ENCODE measurements at regions not wholly inside any gene's neighbourhood (a gene's known extent, or its start where the extent isn't known, plus 50 kb on each side); places are given as distances from the start of the nearest gene placed in this dataset.
"Not testable (repeated sequence)": the region's sequence is repeated elsewhere in the genome, so short reads cannot be mapped to it uniquely, and the experiment has no call there.

DNA sequence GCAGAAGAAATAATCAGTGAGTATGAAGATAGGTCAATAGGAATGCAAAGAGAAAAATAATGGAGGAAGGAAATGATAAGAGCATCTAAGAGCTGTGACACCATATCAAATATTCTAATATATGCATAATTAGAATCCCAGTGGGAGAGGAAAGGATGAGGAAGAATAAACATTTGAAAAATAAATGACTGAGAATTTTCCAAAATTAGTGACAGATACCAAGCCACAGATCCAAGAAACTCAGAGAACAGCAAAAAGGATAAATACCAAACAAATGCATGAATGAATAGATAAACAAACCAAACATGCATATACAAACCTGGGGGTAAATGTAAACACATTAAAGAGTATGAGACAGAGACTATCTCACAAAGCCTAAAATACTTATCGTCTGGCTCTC is 101.4 kb downstream of the PRR15 start:
- TF ChIP-seq, protein P1, sequence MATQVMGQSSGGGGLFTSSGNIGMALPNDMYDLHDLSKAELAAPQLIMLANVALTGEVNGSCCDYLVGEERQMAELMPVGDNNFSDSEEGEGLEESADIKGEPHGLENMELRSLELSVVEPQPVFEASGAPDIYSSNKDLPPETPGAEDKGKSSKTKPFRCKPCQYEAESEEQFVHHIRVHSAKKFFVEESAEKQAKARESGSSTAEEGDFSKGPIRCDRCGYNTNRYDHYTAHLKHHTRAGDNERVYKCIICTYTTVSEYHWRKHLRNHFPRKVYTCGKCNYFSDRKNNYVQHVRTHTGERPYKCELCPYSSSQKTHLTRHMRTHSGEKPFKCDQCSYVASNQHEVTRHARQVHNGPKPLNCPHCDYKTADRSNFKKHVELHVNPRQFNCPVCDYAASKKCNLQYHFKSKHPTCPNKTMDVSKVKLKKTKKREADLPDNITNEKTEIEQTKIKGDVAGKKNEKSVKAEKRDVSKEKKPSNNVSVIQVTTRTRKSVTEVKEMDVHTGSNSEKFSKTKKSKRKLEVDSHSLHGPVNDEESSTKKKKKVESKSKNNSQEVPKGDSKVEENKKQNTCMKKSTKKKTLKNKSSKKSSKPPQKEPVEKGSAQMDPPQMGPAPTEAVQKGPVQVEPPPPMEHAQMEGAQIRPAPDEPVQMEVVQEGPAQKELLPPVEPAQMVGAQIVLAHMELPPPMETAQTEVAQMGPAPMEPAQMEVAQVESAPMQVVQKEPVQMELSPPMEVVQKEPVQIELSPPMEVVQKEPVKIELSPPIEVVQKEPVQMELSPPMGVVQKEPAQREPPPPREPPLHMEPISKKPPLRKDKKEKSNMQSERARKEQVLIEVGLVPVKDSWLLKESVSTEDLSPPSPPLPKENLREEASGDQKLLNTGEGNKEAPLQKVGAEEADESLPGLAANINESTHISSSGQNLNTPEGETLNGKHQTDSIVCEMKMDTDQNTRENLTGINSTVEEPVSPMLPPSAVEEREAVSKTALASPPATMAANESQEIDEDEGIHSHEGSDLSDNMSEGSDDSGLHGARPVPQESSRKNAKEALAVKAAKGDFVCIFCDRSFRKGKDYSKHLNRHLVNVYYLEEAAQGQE (IDR thresholded peaks at IDR 0.05; ENCODE audit: unreplicated experiment) = not testable (repeated sequence)
- not testable (repeated sequence) for TF ChIP-seq POLR2AphosphoS5 (IDR thresholded peaks at IDR 0.05; ENCODE audit: low read depth); JUNB (IDR thresholded peaks at IDR 0.05; ENCODE audit: unreplicated experiment); EZH2phosphoT487 (IDR thresholded peaks at IDR 0.05; ENCODE audit: unreplicated experiment); CREB1 (CRISPR knock-in tag; IDR thresholded peaks at IDR 0.05; ENCODE audit: low read depth); EZH2 (IDR thresholded peaks at IDR 0.05; ENCODE audit: low read depth, unreplicated experiment); ZNF331 (CRISPR knock-in tag; IDR thresholded peaks at IDR 0.05; ENCODE audit: low read depth)
- TF ChIP-seq, protein P2, sequence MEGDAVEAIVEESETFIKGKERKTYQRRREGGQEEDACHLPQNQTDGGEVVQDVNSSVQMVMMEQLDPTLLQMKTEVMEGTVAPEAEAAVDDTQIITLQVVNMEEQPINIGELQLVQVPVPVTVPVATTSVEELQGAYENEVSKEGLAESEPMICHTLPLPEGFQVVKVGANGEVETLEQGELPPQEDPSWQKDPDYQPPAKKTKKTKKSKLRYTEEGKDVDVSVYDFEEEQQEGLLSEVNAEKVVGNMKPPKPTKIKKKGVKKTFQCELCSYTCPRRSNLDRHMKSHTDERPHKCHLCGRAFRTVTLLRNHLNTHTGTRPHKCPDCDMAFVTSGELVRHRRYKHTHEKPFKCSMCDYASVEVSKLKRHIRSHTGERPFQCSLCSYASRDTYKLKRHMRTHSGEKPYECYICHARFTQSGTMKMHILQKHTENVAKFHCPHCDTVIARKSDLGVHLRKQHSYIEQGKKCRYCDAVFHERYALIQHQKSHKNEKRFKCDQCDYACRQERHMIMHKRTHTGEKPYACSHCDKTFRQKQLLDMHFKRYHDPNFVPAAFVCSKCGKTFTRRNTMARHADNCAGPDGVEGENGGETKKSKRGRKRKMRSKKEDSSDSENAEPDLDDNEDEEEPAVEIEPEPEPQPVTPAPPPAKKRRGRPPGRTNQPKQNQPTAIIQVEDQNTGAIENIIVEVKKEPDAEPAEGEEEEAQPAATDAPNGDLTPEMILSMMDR (conservative IDR thresholded peaks at IDR 0.05; ENCODE audit: low read depth in 2 of 2) = not testable (repeated sequence)
- TF ChIP-seq, protein P3, sequence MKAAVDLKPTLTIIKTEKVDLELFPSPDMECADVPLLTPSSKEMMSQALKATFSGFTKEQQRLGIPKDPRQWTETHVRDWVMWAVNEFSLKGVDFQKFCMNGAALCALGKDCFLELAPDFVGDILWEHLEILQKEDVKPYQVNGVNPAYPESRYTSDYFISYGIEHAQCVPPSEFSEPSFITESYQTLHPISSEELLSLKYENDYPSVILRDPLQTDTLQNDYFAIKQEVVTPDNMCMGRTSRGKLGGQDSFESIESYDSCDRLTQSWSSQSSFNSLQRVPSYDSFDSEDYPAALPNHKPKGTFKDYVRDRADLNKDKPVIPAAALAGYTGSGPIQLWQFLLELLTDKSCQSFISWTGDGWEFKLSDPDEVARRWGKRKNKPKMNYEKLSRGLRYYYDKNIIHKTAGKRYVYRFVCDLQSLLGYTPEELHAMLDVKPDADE (IDR thresholded peaks at IDR 0.05) = not testable (repeated sequence)
- TF ChIP-seq, protein P4, sequence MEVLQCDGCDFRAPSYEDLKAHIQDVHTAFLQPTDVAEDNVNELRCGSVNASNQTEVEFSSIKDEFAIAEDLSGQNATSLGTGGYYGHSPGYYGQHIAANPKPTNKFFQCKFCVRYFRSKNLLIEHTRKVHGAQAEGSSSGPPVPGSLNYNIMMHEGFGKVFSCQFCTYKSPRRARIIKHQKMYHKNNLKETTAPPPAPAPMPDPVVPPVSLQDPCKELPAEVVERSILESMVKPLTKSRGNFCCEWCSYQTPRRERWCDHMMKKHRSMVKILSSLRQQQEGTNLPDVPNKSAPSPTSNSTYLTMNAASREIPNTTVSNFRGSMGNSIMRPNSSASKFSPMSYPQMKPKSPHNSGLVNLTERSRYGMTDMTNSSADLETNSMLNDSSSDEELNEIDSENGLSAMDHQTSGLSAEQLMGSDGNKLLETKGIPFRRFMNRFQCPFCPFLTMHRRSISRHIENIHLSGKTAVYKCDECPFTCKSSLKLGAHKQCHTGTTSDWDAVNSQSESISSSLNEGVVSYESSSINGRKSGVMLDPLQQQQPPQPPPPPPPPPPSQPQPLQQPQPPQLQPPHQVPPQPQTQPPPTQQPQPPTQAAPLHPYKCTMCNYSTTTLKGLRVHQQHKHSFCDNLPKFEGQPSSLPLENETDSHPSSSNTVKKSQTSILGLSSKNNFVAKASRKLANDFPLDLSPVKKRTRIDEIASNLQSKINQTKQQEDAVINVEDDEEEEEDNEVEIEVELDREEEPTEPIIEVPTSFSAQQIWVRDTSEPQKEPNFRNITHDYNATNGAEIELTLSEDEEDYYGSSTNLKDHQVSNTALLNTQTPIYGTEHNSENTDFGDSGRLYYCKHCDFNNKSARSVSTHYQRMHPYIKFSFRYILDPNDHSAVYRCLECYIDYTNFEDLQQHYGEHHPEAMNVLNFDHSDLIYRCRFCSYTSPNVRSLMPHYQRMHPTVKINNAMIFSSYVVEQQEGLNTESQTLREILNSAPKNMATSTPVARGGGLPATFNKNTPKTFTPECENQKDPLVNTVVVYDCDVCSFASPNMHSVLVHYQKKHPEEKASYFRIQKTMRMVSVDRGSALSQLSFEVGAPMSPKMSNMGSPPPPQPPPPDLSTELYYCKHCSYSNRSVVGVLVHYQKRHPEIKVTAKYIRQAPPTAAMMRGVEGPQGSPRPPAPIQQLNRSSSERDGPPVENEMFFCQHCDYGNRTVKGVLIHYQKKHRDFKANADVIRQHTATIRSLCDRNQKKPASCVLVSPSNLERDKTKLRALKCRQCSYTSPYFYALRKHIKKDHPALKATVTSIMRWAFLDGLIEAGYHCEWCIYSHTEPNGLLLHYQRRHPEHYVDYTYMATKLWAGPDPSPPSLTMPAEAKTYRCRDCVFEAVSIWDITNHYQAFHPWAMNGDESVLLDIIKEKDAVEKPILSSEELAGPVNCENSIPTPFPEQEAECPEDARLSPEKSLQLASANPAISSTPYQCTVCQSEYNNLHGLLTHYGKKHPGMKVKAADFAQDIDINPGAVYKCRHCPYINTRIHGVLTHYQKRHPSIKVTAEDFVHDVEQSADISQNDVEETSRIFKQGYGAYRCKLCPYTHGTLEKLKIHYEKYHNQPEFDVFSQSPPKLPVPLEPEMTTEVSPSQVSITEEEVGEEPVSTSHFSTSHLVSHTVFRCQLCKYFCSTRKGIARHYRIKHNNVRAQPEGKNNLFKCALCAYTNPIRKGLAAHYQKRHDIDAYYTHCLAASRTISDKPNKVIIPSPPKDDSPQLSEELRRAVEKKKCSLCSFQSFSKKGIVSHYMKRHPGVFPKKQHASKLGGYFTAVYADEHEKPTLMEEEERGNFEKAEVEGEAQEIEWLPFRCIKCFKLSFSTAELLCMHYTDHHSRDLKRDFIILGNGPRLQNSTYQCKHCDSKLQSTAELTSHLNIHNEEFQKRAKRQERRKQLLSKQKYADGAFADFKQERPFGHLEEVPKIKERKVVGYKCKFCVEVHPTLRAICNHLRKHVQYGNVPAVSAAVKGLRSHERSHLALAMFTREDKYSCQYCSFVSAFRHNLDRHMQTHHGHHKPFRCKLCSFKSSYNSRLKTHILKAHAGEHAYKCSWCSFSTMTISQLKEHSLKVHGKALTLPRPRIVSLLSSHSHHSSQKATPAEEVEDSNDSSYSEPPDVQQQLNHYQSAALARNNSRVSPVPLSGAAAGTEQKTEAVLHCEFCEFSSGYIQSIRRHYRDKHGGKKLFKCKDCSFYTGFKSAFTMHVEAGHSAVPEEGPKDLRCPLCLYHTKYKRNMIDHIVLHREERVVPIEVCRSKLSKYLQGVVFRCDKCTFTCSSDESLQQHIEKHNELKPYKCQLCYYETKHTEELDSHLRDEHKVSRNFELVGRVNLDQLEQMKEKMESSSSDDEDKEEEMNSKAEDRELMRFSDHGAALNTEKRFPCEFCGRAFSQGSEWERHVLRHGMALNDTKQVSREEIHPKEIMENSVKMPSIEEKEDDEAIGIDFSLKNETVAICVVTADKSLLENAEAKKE (CRISPR knock-in tag; IDR thresholded peaks at IDR 0.05) = not testable (repeated sequence)

Measured in GM23338 (cell line).